Activated CD4-positive, alpha-beta T cell treated with anti-CD3 and anti-CD28 coated beads, Interleukin-10, Interleukin-2, amounts not matched to agents 100 ng/mL and 50 ng/mL, durations not matched to agents 16 hours and 8 hours (primary cell): ENCODE measurements at regions not wholly inside any gene's neighbourhood (a gene's known extent, or its start where the extent isn't known, plus 50 kb on each side); places are given as distances from the start of the nearest gene placed in this dataset.
A peak's percentile ranks its signal among the peaks of the same experiment; 100 is the strongest.

Experiments used
- DNase-seq: peaks from one replicate; pipeline ENCODE4 v3.0.0-alpha.2; 2020

DNA sequence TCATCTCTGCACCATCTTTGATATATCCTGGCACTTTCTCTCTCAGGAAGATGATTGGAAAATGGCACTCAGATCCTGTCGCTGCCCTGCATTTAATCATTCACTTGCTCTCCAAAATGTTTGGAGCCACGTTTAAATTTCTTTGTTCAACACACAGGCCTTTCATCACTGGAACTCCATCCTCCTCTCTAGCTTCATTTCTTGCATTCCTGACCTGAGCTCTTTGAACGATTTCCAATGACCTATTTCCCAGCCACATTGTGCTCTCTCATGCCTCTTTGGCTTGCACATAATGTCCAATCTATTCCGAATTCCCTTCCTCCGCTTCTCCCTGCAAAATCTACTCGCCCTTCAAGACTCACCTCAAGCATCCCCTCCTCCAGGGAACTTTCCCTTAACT is 287.4 kb upstream of the NBEA start:
- DNase-seq = no peak

- no peak for DNase-seq
Measured at GRCh38 chr13:34655554-34655953, 286.5 kb upstream of the NBEA start.

DNA sequence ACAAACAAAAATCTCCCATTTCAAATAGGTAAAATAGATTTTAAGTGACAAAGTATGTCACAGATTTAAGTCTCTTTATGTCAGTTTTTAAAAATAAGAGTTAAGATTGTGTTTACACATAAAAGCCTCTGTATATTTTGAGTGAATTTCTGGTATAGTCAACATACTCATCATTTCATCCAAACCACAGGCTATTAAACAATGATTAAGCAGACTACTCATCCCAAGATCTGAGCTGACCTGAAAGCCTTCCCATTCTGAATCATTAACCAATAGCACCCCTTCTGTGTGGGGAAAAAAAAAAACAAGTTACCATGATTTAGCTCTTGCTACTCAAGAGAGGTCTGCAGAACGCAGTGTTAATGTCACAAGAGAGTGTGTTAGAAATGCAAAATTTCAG is 284.4 kb upstream of the NBEA start:
- no peak for DNase-seq

DNA sequence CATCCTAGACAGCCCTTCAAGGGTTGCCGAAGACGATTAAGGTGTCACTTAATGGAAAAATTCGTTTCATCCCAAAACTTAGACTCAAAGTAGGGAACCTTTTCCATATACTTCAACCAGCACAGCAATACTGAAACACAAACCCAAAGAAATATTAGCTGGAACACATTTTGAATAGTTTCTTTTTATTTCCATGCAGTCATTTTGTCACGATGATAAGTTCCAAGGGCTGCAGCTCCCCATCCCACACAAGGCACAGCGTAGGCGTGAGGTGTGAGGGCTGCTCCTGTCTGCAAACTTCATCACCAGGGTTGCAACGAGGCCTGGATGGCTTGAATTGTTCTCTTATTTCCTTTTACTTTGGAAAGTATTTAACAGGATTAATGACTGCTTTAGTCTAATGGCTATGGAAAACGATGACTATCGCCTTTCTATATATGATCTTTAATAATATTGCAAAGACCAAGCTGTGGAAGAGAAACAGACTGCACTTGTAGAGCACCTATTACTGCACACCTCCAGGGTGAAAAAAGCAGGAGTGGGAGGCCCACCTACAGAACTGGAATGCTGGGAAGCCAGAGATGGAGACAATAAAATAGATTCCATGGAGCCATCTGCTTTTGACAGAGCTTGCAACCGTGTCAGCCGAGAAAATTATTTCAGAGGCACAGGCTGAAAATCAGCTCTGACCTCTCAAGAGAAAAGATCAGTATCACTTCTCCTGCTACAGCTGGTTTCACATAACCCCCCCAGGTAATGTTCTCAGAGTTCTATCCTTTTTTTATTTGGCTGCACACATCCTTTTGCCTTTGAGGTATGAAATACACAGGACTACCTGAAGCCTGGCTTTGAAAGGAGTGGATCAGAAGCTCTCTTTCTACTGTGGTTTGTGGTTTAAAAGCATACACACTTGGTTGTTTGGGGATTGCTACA is 274.5 kb upstream of the NBEA start:
- no peak for DNase-seq

DNA sequence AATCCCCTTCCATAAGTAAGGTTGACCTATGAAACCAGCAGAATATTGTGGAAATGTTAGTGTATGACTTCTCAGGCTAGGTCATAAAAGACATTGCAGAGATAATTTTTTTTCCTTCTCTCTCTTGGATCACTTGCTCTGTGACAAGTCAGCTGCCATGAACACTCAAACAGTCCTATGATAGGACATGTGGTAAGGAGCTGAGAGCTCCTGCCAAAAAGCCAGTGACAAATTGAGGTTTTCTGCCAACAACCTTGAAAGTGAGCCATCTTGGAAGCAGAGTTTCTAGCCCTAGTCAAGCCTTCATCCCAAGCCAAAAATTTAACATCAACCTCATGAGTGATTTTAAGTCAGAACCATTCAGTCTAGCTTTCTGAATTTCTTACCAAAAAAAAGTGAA is 270.9 kb upstream of the NBEA start:
- DNase-seq = no peak

DNA sequence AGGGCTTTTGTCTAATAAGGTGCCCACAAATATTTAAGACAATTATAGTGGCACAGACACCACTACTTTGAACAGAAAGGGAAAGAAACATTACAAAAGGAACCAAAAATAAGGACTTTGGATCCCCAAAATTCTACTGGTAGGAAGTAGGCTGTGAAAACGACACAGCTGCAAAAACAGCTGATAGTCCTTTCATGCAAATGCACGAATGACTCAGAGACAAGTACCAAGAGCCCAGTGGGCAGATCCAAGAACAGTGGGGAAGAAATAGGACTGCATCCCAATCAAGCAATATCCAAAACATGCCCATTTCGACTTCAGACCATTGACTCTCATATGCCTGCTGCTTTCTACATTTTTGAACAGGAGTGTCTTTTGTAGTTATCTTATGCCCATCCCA is 269.4 kb upstream of the NBEA start:
- no peak for DNase-seq

DNA sequence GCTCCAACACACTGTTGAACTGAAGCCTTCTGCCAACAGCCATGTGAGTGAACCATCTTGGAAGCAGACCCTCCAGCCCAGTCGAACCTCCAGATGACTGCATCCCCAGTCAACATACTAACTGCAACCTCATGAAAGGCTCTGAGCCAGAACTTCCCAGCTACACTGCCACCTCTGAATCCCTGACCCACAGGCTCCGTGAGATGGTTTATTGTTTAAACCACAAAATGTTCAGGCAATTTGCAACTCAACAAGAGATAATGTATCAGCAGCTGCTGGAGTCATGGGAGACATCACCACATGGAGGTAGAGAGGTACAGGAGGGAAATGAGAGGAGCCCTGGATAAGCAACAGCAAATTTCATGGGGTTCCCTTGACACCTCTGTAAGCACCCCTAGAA is 266.4 kb upstream of the NBEA start:
- no peak for DNase-seq

DNA sequence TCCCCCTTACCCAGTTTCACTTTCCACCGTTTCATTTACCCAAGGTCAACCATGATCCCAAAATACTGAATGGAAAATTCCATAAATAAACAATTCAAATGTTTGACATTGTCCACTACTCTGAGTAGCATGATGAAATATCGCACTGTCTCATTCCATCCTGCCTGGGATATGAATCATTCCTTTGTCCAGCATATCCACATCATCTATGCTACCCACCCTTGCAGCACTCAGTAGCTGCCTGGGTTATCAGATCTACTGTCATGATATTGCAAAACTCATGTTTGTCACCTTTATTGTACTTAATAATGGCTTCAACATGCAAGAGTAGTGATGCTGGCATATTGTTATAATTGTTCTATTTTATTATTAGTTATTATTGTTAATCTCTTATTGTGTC is 263.9 kb upstream of the NBEA start:
- DNase-seq = no peak

DNA sequence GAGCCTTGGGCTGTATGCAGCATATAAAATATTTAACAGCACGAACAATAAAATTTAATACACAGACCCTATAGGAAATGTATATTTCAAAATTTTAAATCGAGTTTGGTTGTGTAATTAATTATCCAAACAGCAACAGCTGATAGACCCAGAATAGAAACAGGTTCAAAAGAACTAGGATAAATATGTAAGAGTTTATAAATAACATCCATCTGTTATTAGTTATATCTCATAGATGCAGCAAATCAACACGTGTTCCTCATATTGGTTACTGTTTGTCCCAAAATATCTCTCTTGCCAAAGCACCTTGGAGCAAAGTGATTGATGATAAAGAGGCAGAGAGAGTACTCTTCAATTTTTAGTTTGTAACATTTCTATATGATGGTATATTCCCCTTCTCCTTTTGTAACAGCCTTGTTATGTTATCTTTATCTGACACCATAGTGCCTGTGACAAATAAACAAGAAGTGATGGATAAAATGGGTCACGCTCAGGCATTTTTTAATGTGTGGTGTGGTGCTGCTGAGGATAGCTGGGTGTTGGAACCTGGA is 260.6 kb upstream of the NBEA start:
- no peak for DNase-seq

DNA sequence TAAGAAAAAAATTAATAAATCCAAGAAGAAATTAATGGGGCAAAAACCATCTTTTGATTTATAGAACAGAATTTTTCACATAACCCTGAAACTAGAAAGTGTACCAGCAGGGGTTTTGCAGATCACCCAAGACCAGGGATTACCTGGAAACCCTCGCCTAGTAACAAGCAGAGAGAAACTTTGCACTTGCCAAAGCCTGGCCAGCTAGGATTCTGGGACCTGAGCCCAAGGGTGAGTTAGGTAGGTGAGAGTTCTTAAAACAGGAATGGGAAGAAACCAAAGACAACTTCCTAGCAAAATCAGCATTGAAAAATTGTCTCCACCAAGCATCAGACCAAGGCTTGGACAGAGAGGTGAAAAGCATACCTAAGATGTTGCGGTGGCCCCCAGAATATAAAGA is 247.0 kb upstream of the NBEA start:
- no peak for DNase-seq

GRCh38 chr13:34696296-34696695 is 245.8 kb upstream of the NBEA start:
- no peak for DNase-seq

GRCh38 chr13:34696741-34697140 is 245.3 kb upstream of the NBEA start:
- DNase-seq = no peak

DNA sequence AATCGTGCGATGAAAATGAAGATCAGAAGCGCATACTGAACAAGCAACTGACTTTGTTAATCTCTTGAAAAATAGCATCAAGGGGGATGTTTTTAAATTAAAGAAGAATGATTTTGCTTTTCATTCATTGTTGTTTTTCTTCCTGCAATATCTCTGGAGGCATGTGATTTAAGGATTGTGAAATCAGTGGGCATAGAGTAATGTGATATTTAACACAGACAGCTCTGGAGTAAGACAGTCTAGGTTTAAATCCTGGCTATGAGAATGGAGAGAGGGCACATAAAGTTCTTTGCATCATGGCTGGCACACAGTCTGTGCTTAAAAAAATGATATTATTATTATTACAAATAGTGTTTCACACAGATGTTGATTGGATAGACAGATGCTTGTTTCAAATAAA is 243.1 kb upstream of the NBEA start:
- DNase-seq = no peak

- DNase-seq = no peak
Measured at GRCh38 chr13:34700155-34700554, 241.9 kb upstream of the NBEA start.

- no peak for DNase-seq
Measured at GRCh38 chr13:34701919-34702318, 240.2 kb upstream of the NBEA start.

DNA sequence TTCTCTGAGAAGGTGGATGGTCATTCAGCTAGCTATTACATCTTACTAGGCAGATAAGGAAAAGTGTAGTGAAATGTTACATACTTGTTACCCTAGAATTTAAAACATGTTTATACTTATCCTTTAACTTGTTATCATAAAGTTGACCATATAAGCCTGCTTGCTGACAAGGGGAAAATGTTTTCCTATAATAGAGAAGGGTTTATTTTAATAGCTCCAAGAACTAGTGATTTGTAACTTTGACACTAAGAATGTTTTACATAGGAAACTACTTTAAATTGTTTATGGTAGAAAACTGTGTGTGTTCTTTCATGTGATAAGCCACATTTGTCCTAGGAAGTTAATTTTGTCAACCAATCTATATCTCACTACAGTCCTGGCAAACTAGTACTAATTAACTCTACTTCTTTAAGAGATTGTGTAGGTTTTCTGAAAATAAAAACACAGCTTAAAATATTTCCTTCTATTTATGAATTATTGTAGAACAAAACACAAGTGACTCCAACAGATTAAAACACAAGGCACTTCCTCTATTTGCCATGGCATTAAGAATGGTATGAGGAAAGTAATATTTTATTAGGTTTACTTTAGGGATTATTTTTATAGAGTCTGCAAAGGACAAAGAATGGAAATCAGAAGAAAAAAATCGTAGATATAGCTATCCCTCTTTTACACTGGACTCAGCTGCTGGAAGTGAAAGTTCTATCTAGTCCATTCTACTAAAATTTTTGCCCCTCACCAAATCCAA is 233.3 kb upstream of the NBEA start:
- no peak for DNase-seq

- DNase-seq = no peak
Measured at GRCh38 chr13:34719060-34719875, 222.8 kb upstream of the NBEA start.

DNA sequence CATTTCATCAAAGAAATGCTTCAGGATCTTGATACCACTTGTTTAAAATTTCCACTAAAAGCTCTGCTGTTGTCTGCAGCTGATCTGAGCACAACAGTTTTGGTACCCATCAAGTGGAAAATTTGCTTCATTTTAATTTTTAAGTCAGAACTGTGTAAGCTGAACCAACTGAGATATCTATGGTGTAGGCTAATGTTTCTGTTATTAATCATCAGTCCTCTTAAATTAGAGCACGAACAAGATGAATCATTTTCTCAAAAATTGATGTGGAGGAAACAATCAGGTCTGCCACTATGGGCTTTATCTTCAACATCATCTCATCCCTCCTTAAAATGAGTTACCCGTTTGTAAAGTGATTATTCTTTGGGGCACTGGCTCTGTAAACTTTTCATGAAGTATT is 221.5 kb upstream of the NBEA start:
- DNase-seq = peak; percentile 4

GRCh38 chr13:34721631-34722595 is 220.2 kb upstream of the NBEA start:
- DNase-seq = no peak

- no peak for DNase-seq
Measured at GRCh38 chr13:34722922-34723321, 219.1 kb upstream of the NBEA start.

GRCh38 chr13:34730961-34731360 is 211.1 kb upstream of the NBEA start:
- DNase-seq = no peak

GRCh38 chr13:34731486-34731885 is 210.6 kb upstream of the NBEA start:
- no peak for DNase-seq
